G401 (cell line): ENCODE measurements at regions not wholly inside any gene's neighbourhood (a gene's known extent, or its start where the extent isn't known, plus 50 kb on each side); places are given as distances from the start of the nearest gene placed in this dataset.
A peak's percentile ranks its signal among the peaks of the same experiment; 100 is the strongest.
"Not testable (repeated sequence)": the region's sequence is repeated elsewhere in the genome, so short reads cannot be mapped to it uniquely, and the experiment has no call there.

ENCODE experiments used
- DNase-seq: peaks from one replicate; pipeline ENCODE4 v3.0.0-alpha.2; 2015; ENCODE audit warnings: low spot score
- in situ Hi-C: cut with HindIII; loops from 2 replicates; pipeline ENCODE4 v1.10.0; 2016; ENCODE audit warnings: low sequenced_read_pairs, mixed read lengths

DNA sequence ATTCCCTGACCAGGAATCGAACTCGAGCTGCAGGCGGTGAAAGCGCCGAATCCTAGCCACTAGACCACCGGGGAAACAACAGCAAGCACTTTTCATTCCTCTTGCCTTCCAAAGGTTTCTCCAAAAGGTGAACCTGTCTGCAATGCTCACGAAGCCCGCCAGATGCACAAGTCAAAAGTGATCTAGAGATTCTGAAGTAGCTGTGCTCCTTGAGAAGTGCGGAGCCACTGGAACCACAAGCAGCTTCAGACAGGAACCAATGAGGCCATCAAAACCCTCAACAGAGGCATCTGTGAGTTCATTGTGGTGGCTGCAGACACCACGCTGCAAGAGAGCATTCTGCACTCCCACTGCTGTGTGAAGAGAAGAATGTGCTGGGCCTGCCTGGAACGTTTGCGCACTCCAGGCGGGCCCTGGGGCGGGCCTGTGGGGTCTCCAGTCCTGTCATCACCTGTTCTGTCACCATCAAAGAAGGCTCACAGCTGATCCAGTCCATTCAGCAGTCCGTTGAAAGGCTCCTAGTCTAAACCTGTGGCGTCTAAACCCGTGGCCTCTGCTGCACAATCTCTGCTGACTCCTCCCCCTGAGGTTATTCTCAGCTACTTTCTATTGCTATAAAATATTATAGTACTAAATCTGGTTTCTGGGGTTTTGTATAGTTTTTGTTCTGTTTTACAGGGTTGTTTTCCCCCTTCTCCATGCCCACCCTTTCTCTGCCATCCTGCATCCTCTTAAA is 89.5 kb upstream of the FCGR1A start:
- in situ Hi-C loops, DNase-seq: not testable (repeated sequence)

DNA sequence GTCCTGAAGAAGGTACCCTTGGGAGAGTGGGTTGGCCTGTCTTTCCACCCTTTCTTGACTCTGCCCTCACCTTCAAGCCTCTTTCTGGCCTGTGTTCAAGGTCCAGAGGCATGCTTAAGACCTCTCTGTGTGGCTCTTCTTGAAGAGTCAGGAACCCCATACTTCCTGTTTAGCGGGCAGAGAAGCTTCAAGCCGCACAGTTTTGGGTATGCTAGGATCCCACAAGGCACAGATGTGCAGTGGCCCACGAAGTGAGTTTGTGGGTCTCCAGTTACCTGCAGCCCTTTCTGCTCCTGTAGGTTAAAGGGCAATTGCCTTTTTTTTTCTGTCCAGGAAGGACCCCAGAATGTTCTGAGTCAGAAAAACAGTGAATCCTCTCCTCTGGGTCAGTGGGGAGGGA is 87.4 kb upstream of the FCGR1A start:
- in situ Hi-C loops, DNase-seq: not testable (repeated sequence)

DNA sequence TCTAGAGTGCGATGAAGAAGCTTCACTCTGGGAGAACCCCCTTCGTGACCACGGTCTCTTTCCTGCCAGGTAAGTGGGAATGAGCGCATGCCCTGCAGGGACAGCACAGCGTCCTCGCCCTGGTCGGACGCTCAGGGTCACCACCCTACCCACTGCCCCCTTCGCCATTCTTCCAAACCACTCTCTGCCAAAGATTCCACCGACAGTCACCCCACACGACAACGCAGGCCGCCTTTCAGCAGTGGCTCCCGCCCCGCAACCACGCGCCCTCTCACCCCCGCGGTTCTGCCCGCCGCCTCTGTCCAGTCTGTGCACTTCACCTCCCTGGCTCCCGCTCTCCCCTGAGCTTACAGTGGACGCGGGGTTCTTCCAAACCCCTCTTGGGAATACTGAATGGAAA is 82.3 kb upstream of the FCGR1A start:
- in situ Hi-C loops, DNase-seq: not testable (repeated sequence)

- in situ Hi-C loops, DNase-seq: not testable (repeated sequence)
These were observed 81.6 kb upstream of the FCGR1A start for GRCh38 chr1:149700677-149701567.

DNA sequence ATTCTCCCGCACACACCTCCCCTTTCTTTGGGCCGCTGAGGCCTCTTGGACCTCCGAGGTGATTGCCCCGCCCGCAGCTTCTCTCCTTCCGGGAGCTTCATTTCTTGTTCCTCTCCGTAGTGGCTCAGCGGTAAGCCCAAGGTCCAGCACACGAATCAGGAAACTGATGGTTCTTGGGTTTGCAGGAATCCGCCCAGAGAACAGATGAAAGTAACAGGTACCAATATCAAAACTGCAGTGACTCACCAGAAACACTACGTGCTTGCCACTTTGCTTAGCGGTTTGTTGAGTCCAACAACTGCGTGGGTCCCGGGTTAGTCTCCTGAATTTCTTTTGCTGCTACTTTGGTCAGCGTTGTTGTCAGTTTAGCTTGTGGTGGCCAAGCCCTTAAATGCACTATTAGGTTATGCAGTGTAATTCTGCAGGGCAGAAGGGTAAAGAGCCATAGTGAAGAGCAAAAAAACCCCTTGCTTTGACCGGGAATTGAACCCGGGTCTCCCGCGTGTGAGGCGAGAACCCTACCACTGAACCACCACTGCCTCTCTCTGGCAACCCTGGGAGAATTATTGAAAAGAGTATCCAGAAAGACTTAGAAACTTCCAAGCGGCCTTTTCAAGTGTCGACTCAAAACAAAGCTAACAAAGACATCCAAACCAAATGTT is 74.2 kb upstream of the FCGR1A start:
- peak; percentile 88 for DNase-seq
- in situ Hi-C loops = not testable (repeated sequence)

GRCh38 chr1:149711651-149712050 is 70.8 kb upstream of the FCGR1A start:
- in situ Hi-C loops, DNase-seq: not testable (repeated sequence)

GRCh38 chr1:149712154-149712927 is 70.2 kb upstream of the FCGR1A start:
- in situ Hi-C loops = not testable (repeated sequence)
- DNase-seq = peak; percentile 68

DNA sequence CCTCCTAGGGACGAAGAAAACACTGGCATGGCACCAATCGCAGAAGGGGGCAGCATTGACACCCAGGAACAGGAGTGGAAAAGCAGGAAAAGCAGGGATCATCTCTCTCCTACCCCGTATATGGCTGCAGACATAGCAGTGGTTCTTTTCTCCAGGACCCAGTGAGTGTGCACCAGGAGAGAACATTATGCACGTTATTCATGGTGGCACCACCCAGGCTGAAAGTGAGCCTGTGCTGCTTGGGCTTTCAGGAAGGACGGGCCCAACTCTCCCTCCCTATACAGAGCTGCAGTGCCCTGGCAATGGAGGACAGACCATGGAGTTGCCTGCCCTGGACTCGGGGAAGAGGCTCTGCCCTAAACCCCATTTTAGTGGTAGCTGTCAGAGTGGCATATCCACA is 69.0 kb upstream of the FCGR1A start:
- in situ Hi-C loops, DNase-seq: not testable (repeated sequence)

GRCh38 chr1:149713952-149714351 is 68.5 kb upstream of the FCGR1A start:
- in situ Hi-C loops, DNase-seq: not testable (repeated sequence)

DNA sequence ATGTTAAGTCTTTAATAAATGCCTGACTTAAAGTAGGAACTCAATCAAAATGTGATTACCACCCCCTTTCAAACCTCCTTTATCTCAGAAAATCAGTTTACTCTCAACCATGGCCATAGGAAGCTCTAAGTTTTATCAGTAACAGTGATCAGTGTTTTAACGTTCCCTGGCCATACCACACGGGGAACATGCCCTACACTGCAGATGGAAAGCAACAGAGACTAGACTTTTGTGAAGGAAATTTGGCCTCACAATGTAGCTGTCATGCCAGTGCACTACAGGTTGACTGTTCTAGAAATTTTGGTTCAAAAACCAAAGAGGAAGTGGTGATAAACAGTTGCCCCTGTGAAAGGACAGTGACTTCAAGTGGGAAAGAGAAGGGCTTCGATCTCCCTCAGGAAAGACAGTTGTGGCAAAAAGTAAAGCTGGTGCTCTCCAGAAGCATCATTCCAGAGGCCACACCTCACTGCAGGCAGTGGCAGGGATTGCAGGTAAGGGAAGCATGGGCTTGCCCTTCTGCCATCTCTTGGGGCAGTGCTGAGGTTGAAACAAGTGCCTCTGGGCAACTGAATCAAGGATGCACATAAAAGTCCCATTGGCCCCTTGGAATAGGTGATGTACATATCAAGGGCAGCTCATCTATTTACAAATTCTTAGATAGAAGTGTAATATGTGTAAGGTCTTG is 57.7 kb upstream of the FCGR1A start:
- in situ Hi-C loops, DNase-seq: not testable (repeated sequence)

- DNase-seq, in situ Hi-C loops: not testable (repeated sequence)
These were observed 55.8 kb upstream of the FCGR1A start for GRCh38 chr1:149726688-149727087.

GRCh38 chr1:149728598-149728997 is 53.9 kb upstream of the FCGR1A start:
- in situ Hi-C loops, DNase-seq: not testable (repeated sequence)
